GM12892 (cell line): ENCODE measurements at regions not wholly inside any gene's neighbourhood (a gene's known extent, or its start where the extent isn't known, plus 50 kb on each side); places are given as distances from the start of the nearest gene placed in this dataset.

ENCODE experiments used
- POLR2A ChIP-seq: IDR thresholded peaks from 2 replicates; pipeline ENCODE4 v1.6.1; 2011; ENCODE audit warnings: low read depth, low read length, control low read depth
- POLR2AphosphoS5 ChIP-seq: IDR thresholded peaks from 2 replicates; pipeline ENCODE4 v1.6.1; 2011; ENCODE audit warnings: low read depth, low read length, control low read depth

GRCh38 chr17:79152636-79153035, 78.0 kb downstream of the ENGASE start:
- no peak for TF ChIP-seq POLR2A
- no peak for TF ChIP-seq POLR2AphosphoS5
